Astrocyte (in vitro differentiated cells and primary cell): ENCODE measurements at regions not wholly inside any gene's neighbourhood (a gene's known extent, or its start where the extent isn't known, plus 50 kb on each side); places are given as distances from the start of the nearest gene placed in this dataset.

Experiments used
- EZH2 ChIP-seq: IDR thresholded peaks from 2 replicates; pipeline ENCODE4 v1.6.1; 2012; ENCODE audit warnings: mild to moderate bottlenecking, low read length, inconsistent platforms; ENCODE audit not compliant: insufficient read depth
- TF ChIP-seq, protein P1 (sequence below): IDR thresholded peaks from 2 replicates; pipeline ENCODE4 v1.5.1; 2011; ENCODE audit warnings: low read depth, mild to moderate bottlenecking, inconsistent platforms, low read length, moderate library complexity; ENCODE audit not compliant: insufficient read depth

GRCh38 chr5:126079266-126079665, 343.9 kb upstream of the GRAMD2B start:
- TF ChIP-seq EZH2 = no peak
- TF ChIP-seq, protein P1, sequence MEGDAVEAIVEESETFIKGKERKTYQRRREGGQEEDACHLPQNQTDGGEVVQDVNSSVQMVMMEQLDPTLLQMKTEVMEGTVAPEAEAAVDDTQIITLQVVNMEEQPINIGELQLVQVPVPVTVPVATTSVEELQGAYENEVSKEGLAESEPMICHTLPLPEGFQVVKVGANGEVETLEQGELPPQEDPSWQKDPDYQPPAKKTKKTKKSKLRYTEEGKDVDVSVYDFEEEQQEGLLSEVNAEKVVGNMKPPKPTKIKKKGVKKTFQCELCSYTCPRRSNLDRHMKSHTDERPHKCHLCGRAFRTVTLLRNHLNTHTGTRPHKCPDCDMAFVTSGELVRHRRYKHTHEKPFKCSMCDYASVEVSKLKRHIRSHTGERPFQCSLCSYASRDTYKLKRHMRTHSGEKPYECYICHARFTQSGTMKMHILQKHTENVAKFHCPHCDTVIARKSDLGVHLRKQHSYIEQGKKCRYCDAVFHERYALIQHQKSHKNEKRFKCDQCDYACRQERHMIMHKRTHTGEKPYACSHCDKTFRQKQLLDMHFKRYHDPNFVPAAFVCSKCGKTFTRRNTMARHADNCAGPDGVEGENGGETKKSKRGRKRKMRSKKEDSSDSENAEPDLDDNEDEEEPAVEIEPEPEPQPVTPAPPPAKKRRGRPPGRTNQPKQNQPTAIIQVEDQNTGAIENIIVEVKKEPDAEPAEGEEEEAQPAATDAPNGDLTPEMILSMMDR = no peak
